GM23338 (cell line): ENCODE measurements at regions not wholly inside any gene's neighbourhood (a gene's known extent, or its start where the extent isn't known, plus 50 kb on each side); places are given as distances from the start of the nearest gene placed in this dataset.

Experiments
- ATAC-seq: fragments of 200-7000 bp; cut with Tn5 transposase; 3 replicates; pipeline ENCODE4 v1.9.1; 2020
- DNase-seq: peaks from one replicate; pipeline ENCODE4 v3.0.0-alpha.2; 2015; ENCODE audit warnings: low spot score
- H2AFZ ChIP-seq: fragments of 200-600 bp; sonication (generic); 2 replicates; pipeline ENCODE4 v1.8.0; 2016; ENCODE audit warnings: antibody characterized with exemption, mild to moderate bottlenecking, moderate library complexity
- H3F3A ChIP-seq: fragments of 200-600 bp; sonication (generic); replicated peaks from 2 replicates; pipeline ENCODE4 v1.8.0; 2017; ENCODE audit warnings: antibody characterized with exemption, mixed run types, low read depth
- H3K27ac ChIP-seq: fragments of 200-600 bp; sonication (generic); 2 replicates; pipeline ENCODE4 v1.6.1; 2016; ENCODE audit warnings: low read depth
- H3K27me3 ChIP-seq: fragments of 200-600 bp; sonication (generic); 2 replicates; pipeline ENCODE4 v1.8.0; 2016; ENCODE audit warnings: mild to moderate bottlenecking, mixed run types, moderate library complexity; ENCODE audit not compliant: insufficient read depth
- H3K36me3 ChIP-seq: fragments of 200-600 bp; sonication (generic); 2 replicates; pipeline ENCODE4 v1.8.0; 2016; ENCODE audit warnings: mild to moderate bottlenecking; ENCODE audit not compliant: insufficient read depth
- H3K4me1 ChIP-seq: fragments of 200-600 bp; sonication (generic); 2 replicates; pipeline ENCODE4 v1.8.0; 2016; ENCODE audit warnings: mild to moderate bottlenecking, moderate library complexity; ENCODE audit not compliant: insufficient read depth
- H3K4me2 ChIP-seq: fragments of 200-600 bp; sonication (generic); 2 replicates; pipeline ENCODE4 v1.7.1; 2017; ENCODE audit warnings: mixed run types
- H3K4me3 ChIP-seq: fragments of 200-600 bp; sonication (generic); 2 replicates; pipeline ENCODE4 v1.6.1; 2016; ENCODE audit warnings: mixed run types
- H3K79me2 ChIP-seq: fragments of 200-600 bp; sonication (generic); replicated peaks from 2 replicates; pipeline ENCODE4 v1.8.0; 2017; ENCODE audit warnings: mild to moderate bottlenecking; ENCODE audit not compliant: insufficient read depth
- H3K9me2 ChIP-seq: fragments of 200-600 bp; sonication (generic); 2 replicates; pipeline ENCODE4 v1.8.0; 2017; ENCODE audit not compliant: insufficient read depth
- H4K20me1 ChIP-seq: fragments of 200-600 bp; sonication (generic); replicated peaks from 2 replicates; pipeline ENCODE4 v1.8.0; 2017; ENCODE audit warnings: mild to moderate bottlenecking; ENCODE audit not compliant: insufficient read depth
- H3K27ac Mint-ChIP-seq: 2 replicates; pipeline ENCODE4 v1.8.0; 2020; ENCODE audit warnings: inconsistent platforms, mild to moderate bottlenecking, moderate library complexity, mixed read lengths
- H3K27me3 Mint-ChIP-seq: 3 replicates; pipeline ENCODE4 v1.8.0; 2022; ENCODE audit warnings: low read depth, mild to moderate bottlenecking, moderate library complexity, mixed read lengths, inconsistent platforms; ENCODE audit not compliant: insufficient read depth, poor library complexity
- H3K36me3 Mint-ChIP-seq: 3 replicates; pipeline ENCODE4 v1.8.0; 2021; ENCODE audit warnings: low read depth, mild to moderate bottlenecking, inconsistent platforms, moderate library complexity, mixed read lengths
- H3K4me1 Mint-ChIP-seq: 3 replicates; pipeline ENCODE4 v1.8.0; 2020; ENCODE audit warnings: mild to moderate bottlenecking, inconsistent platforms, mixed read lengths
- H3K4me3 Mint-ChIP-seq: 3 replicates; pipeline ENCODE4 v1.8.0; 2021; ENCODE audit warnings: moderate library complexity, mild to moderate bottlenecking, inconsistent platforms, mixed read lengths
- H3K9me3 Mint-ChIP-seq: 3 replicates; pipeline ENCODE4 v1.8.0; 2020; ENCODE audit warnings: moderate library complexity, mild to moderate bottlenecking, inconsistent platforms, mixed read lengths
- CREB1 ChIP-seq: fragments of 250-450 bp; sonication (Bioruptor Pico); IDR thresholded peaks from 2 replicates; pipeline ENCODE4 v1.5.0; 2020; ENCODE audit warnings: low read depth, mild to moderate bottlenecking, moderate library complexity
- CTCF ChIP-seq, 2 experiments: fragments of 200-600 bp in 1 of 2; sonication (generic) in 1 of 2; conservative IDR thresholded peaks; 2 replicates each; pipeline versions ENCODE4 v1.5.1 to v1.6.1; 2016 to 2017; ENCODE audit warnings: antibody characterized with exemption in 2 of 2, low read depth in 2 of 2, mild to moderate bottlenecking in 2 of 2, moderate library complexity in 1 of 2
- EZH2 ChIP-seq: fragments of 200-600 bp; sonication (generic); IDR thresholded peaks from one replicate; pipeline ENCODE4 v1.8.0; 2017; ENCODE audit warnings: antibody characterized with exemption, mild to moderate bottlenecking, low read depth; ENCODE audit not compliant: unreplicated experiment
- EZH2phosphoT487 ChIP-seq: fragments of 200-600 bp; sonication (generic); IDR thresholded peaks from one replicate; pipeline ENCODE4 v1.8.1; 2018; ENCODE audit warnings: antibody characterized with exemption; ENCODE audit not compliant: unreplicated experiment
- JUNB ChIP-seq: IDR thresholded peaks from one replicate; pipeline ENCODE4 v1.6.1; 2016; ENCODE audit warnings: antibody characterized with exemption; ENCODE audit not compliant: unreplicated experiment
- NANOG ChIP-seq: IDR thresholded peaks from 2 replicates; pipeline ENCODE4 v1.6.1; 2016; ENCODE audit warnings: antibody characterized with exemption, borderline replicate concordance
- POLR2AphosphoS5 ChIP-seq: IDR thresholded peaks from 2 replicates; pipeline ENCODE4 v1.6.1; 2016; ENCODE audit warnings: antibody characterized with exemption, low read depth
- STAT1 ChIP-seq: IDR thresholded peaks from one replicate; pipeline ENCODE4 v1.6.1; 2016; ENCODE audit warnings: antibody characterized with exemption; ENCODE audit not compliant: unreplicated experiment
- ZNF114 ChIP-seq: fragments of 250-450 bp; sonication (Bioruptor Pico); IDR thresholded peaks from 2 replicates; pipeline ENCODE4 v1.5.0; 2020; ENCODE audit warnings: mild to moderate bottlenecking, moderate library complexity
- TF ChIP-seq, protein P1 (sequence below): fragments of 250-450 bp; sonication (Bioruptor Pico); IDR thresholded peaks from 2 replicates; pipeline ENCODE4 v1.5.0; 2020; ENCODE audit warnings: mild to moderate bottlenecking, moderate library complexity
- TF ChIP-seq, protein P2 (sequence below): IDR thresholded peaks from 2 replicates; pipeline ENCODE4 v1.6.1; 2016; ENCODE audit warnings: antibody characterized with exemption

DNA sequence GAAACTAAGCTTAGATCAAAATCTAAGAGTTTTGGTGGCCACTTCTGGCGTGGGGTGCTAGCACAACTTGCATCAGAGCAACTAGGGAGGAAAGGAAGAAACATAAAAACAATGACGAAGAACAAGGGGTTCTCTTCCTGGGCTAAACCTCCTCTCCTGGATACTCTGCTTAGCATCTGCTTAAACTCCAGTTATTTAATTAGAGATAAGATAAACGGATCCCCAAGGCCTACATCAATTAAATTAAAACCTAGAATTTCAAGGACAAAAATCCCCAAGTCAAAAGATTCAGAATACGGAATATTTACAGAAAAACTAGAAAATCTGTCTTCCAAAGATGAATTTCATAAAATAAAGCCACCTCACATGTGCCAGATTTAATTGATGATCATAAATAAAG, 281.9 kb downstream of the SHOX2 start (continued):
- TF ChIP-seq, protein P1, sequence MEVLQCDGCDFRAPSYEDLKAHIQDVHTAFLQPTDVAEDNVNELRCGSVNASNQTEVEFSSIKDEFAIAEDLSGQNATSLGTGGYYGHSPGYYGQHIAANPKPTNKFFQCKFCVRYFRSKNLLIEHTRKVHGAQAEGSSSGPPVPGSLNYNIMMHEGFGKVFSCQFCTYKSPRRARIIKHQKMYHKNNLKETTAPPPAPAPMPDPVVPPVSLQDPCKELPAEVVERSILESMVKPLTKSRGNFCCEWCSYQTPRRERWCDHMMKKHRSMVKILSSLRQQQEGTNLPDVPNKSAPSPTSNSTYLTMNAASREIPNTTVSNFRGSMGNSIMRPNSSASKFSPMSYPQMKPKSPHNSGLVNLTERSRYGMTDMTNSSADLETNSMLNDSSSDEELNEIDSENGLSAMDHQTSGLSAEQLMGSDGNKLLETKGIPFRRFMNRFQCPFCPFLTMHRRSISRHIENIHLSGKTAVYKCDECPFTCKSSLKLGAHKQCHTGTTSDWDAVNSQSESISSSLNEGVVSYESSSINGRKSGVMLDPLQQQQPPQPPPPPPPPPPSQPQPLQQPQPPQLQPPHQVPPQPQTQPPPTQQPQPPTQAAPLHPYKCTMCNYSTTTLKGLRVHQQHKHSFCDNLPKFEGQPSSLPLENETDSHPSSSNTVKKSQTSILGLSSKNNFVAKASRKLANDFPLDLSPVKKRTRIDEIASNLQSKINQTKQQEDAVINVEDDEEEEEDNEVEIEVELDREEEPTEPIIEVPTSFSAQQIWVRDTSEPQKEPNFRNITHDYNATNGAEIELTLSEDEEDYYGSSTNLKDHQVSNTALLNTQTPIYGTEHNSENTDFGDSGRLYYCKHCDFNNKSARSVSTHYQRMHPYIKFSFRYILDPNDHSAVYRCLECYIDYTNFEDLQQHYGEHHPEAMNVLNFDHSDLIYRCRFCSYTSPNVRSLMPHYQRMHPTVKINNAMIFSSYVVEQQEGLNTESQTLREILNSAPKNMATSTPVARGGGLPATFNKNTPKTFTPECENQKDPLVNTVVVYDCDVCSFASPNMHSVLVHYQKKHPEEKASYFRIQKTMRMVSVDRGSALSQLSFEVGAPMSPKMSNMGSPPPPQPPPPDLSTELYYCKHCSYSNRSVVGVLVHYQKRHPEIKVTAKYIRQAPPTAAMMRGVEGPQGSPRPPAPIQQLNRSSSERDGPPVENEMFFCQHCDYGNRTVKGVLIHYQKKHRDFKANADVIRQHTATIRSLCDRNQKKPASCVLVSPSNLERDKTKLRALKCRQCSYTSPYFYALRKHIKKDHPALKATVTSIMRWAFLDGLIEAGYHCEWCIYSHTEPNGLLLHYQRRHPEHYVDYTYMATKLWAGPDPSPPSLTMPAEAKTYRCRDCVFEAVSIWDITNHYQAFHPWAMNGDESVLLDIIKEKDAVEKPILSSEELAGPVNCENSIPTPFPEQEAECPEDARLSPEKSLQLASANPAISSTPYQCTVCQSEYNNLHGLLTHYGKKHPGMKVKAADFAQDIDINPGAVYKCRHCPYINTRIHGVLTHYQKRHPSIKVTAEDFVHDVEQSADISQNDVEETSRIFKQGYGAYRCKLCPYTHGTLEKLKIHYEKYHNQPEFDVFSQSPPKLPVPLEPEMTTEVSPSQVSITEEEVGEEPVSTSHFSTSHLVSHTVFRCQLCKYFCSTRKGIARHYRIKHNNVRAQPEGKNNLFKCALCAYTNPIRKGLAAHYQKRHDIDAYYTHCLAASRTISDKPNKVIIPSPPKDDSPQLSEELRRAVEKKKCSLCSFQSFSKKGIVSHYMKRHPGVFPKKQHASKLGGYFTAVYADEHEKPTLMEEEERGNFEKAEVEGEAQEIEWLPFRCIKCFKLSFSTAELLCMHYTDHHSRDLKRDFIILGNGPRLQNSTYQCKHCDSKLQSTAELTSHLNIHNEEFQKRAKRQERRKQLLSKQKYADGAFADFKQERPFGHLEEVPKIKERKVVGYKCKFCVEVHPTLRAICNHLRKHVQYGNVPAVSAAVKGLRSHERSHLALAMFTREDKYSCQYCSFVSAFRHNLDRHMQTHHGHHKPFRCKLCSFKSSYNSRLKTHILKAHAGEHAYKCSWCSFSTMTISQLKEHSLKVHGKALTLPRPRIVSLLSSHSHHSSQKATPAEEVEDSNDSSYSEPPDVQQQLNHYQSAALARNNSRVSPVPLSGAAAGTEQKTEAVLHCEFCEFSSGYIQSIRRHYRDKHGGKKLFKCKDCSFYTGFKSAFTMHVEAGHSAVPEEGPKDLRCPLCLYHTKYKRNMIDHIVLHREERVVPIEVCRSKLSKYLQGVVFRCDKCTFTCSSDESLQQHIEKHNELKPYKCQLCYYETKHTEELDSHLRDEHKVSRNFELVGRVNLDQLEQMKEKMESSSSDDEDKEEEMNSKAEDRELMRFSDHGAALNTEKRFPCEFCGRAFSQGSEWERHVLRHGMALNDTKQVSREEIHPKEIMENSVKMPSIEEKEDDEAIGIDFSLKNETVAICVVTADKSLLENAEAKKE (CRISPR knock-in tag), result no peak
- TF ChIP-seq ZNF114 (CRISPR knock-in tag) (no peak), STAT1 (no peak), JUNB (no peak), EZH2 (no peak), CREB1 (no peak), EZH2phosphoT487 (no peak), POLR2AphosphoS5 (no peak)
- TF ChIP-seq, protein P2, sequence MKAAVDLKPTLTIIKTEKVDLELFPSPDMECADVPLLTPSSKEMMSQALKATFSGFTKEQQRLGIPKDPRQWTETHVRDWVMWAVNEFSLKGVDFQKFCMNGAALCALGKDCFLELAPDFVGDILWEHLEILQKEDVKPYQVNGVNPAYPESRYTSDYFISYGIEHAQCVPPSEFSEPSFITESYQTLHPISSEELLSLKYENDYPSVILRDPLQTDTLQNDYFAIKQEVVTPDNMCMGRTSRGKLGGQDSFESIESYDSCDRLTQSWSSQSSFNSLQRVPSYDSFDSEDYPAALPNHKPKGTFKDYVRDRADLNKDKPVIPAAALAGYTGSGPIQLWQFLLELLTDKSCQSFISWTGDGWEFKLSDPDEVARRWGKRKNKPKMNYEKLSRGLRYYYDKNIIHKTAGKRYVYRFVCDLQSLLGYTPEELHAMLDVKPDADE, result no peak

- Mint-ChIP-seq H3K27ac (no peak overlapping the region), H3K36me3 (no peaks in the 10 kb centered on the region; the same call in 2 of the 3 replicates), H3K4me1 (peaks cover 9% of the 10 kb centered on the region), H3K27me3 (no peaks in the 10 kb centered on the region), H3K9me3 (peaks cover 7% of the 10 kb centered on the region), H3K4me3 (no peak overlapping the region)
- Histone ChIP-seq H2AFZ (no peak overlapping the region), H3K27me3 (no peaks in the 10 kb centered on the region), H3K4me2 (no peak overlapping the region), H3K27ac (no peak overlapping the region), H3K9me2 (no peaks in the 10 kb centered on the region), H3F3A (no peaks in the 10 kb centered on the region), H3K36me3 (no peaks in the 10 kb centered on the region), H3K4me3 (no peak overlapping the region), H3K79me2 (no peaks in the 10 kb centered on the region), H4K20me1 (no peaks in the 10 kb centered on the region), H3K4me1 (peaks cover 10% of the 10 kb centered on the region)
- TF ChIP-seq NANOG, result no peak
- TF ChIP-seq CTCF (conservative IDR thresholded peaks at IDR 0.05; ENCODE audit: low read depth in 2 of 2), result peak; percentile 43 to 62
- ATAC-seq (no peak), DNase-seq (no peak)
Measured at GRCh38 chr3:157823050-157823449, 283.2 kb downstream of the SHOX2 start.
